GM12878 (cell line): ENCODE measurements at regions not wholly inside any gene's neighbourhood (a gene's known extent, or its start where the extent isn't known, plus 50 kb on each side); places are given as distances from the start of the nearest gene placed in this dataset.

Experiments used
- E2F4 ChIP-seq: IDR thresholded peaks from 2 replicates; pipeline ENCODE4 v1.6.1; 2012; ENCODE audit warnings: low read depth, low read length, improper control_type of control experiment
- NFYB ChIP-seq: IDR thresholded peaks from 2 replicates; pipeline ENCODE4 v1.6.1; 2011; ENCODE audit warnings: low read depth, mild to moderate bottlenecking, low read length, improper control_type of control experiment, moderate library complexity; ENCODE audit not compliant: insufficient read depth
- USF2 ChIP-seq: IDR thresholded peaks from 2 replicates; pipeline ENCODE4 v1.6.1; 2011; ENCODE audit warnings: low read depth, low read length, improper control_type of control experiment, borderline replicate concordance

- TF ChIP-seq USF2 (no peak), E2F4 (no peak), NFYB (no peak)
Measured at GRCh38 chr6:163663575-163663974, 249.1 kb downstream of the QKI start.
